K562 (cell line): ENCODE measurements at regions not wholly inside any gene's neighbourhood (a gene's known extent, or its start where the extent isn't known, plus 50 kb on each side); places are given as distances from the start of the nearest gene placed in this dataset.

ENCODE experiments used
- ATAC-seq: fragments of 200-7000 bp; cut with Tn5 transposase; 3 replicates; pipeline ENCODE4 v1.9.1; 2020; ENCODE audit warnings: moderate library complexity
- BruUV-seq: library from RNA; stranded (reverse); fragments of 400-500 nt; replicated peaks from 2 replicates; lab custom pipeline; 2021; lab: Mats Ljungman, UMichigan
- CTCF ChIA-PET: fragments of 300-600 bp; formaldehyde crosslinking; extraction: SDS; loops from one replicate; lab custom pipeline; 2021; ENCODE audit warnings: low intra/inter-chr PET ratio; lab: Yijun Ruan, JAX
- POLR2A ChIA-PET: fragments of 300-600, 350-650 bp; sonication (Branson Sonifier 250); formaldehyde crosslinking; extraction: SDS; loops from one replicate; lab custom pipeline; 2021; ENCODE audit warnings: antibody characterized with exemption, inconsistent platforms; lab: Yijun Ruan, JAX
- DNase-seq, 4 experiments: peaks; one replicate each; pipeline versions ENCODE4 v3.0.0 to v3.0.0-alpha.2; 2011 to 2018; ENCODE audit warnings: low spot score in 3 of 4, mixed read lengths in 3 of 4; ENCODE audit errors: extremely low read depth in 1 of 4
- FAIRE-seq: peaks from 2 replicates; lab custom pipeline; 2011; peaks lifted over from hg19 to GRCh38; lab: Jason Lieb, UNC
- H2AFZ ChIP-seq: 2 replicates; pipeline ENCODE4 v1.6.0; 2011; ENCODE audit warnings: low read depth, low read length, control low read depth, inconsistent platforms
- H3K27ac ChIP-seq: fragments of 200-600 bp; 3 replicates; pipeline ENCODE4 v1.8.0; 2011; ENCODE audit warnings: low read depth, mild to moderate bottlenecking, control low read depth, inconsistent platforms, low read length, moderate library complexity, mixed read lengths; ENCODE audit errors: extremely low read depth
- H3K27me3 ChIP-seq, 2 experiments: fragments of 300-600 bp in 1 of 2; 2 replicates in 1 of 2; 3 replicates in 1 of 2; pipeline versions ENCODE4 v1.6.0 to v1.8.0; 2011; ENCODE audit warnings: inconsistent platforms in 2 of 2, low read length in 2 of 2, mild to moderate bottlenecking in 1 of 2, mixed read lengths in 1 of 2, moderate library complexity in 1 of 2; ENCODE audit not compliant: control insufficient read depth in 2 of 2, insufficient read depth in 2 of 2
- H3K36me3 ChIP-seq: fragments of 300-600 bp; 3 replicates; pipeline ENCODE4 v1.8.0; 2011; ENCODE audit warnings: mild to moderate bottlenecking, low read length, inconsistent platforms; ENCODE audit not compliant: control insufficient read depth, insufficient read depth
- H3K4me1 ChIP-seq, 2 experiments: fragments of 200-600 bp in 1 of 2; replicated peaks in 1 of 2; 2 replicates in 1 of 2; 3 replicates in 1 of 2; pipeline versions ENCODE4 v1.5.1 to v1.8.0; 2011; ENCODE audit warnings: inconsistent platforms in 2 of 2, low read length in 2 of 2, mild to moderate bottlenecking in 1 of 2, mixed read lengths in 1 of 2, moderate library complexity in 1 of 2; ENCODE audit not compliant: control insufficient read depth in 2 of 2, insufficient read depth in 2 of 2
- H3K4me2 ChIP-seq: 2 replicates; pipeline ENCODE4 v1.6.1; 2011; ENCODE audit warnings: low read length, control low read depth, inconsistent platforms, mixed read lengths; ENCODE audit not compliant: insufficient read depth
- H3K4me3 ChIP-seq: fragments of 200-600 bp; sonication (generic), shearing (Covaris generic); 2 replicates; pipeline ENCODE4 v1.5.1; 2016; ENCODE audit warnings: control low read depth, inconsistent platforms
- H3K79me2 ChIP-seq: fragments of 200-600 bp; 3 replicates; pipeline ENCODE4 v1.8.0; 2011; ENCODE audit warnings: low read length, inconsistent platforms; ENCODE audit not compliant: control insufficient read depth, insufficient read depth
- H3K9ac ChIP-seq, 2 experiments: 2 replicates each; pipeline versions ENCODE4 v1.6.0 to v1.6.1; 2011; ENCODE audit warnings: low read depth in 2 of 2, low read length in 2 of 2, control low read depth in 1 of 2, inconsistent platforms in 1 of 2, mild to moderate bottlenecking in 1 of 2, mixed read lengths in 1 of 2; ENCODE audit not compliant: insufficient read depth in 1 of 2
- H3K9me1 ChIP-seq: one replicate; pipeline ENCODE4 v1.6.0; 2011; ENCODE audit warnings: inconsistent platforms, mild to moderate bottlenecking, low read length, moderate library complexity; ENCODE audit not compliant: control insufficient read depth, insufficient read depth
- H3K9me3 ChIP-seq: replicated peaks from 2 replicates; pipeline ENCODE4 v1.5.1; 2011; ENCODE audit warnings: low read depth, low read length, inconsistent platforms; ENCODE audit not compliant: control insufficient read depth, insufficient read depth
- H4K20me1 ChIP-seq: replicated peaks from 2 replicates; pipeline ENCODE4 v1.6.1; 2011; ENCODE audit warnings: low read length, inconsistent platforms, mixed read lengths; ENCODE audit not compliant: control insufficient read depth, insufficient read depth
- ARID1B ChIP-seq: fragments of 450-650 bp; IDR thresholded peaks from 2 replicates; pipeline ENCODE4 v1.6.1; 2016; ENCODE audit warnings: antibody characterized with exemption, mild to moderate bottlenecking, inconsistent platforms
- ARID2 ChIP-seq: fragments of 450-650 bp; IDR thresholded peaks from 2 replicates; pipeline ENCODE4 v1.6.1; 2017; ENCODE audit warnings: antibody characterized with exemption, mild to moderate bottlenecking
- CBX5 ChIP-seq: IDR thresholded peaks from 2 replicates; pipeline ENCODE4 v1.6.1; 2014; ENCODE audit warnings: low read depth, borderline replicate concordance
- E2F3 ChIP-seq: fragments of 250-450 bp; sonication (Bioruptor Pico); IDR thresholded peaks from 2 replicates; pipeline ENCODE4 v1.4.0; 2020; ENCODE audit warnings: mild to moderate bottlenecking
- ILK ChIP-seq: fragments of 450-650 bp; IDR thresholded peaks from 2 replicates; pipeline ENCODE4 v1.6.1; 2016; ENCODE audit warnings: missing genetic modification characterization, low read depth, mild to moderate bottlenecking, missing compliant biosample characterization, moderate library complexity, borderline replicate concordance
- LCOR ChIP-seq: sonication (generic); formaldehyde crosslinking; IDR thresholded peaks from 2 replicates; pipeline ENCODE4 v1.8.0; 2022; ENCODE audit warnings: mild to moderate bottlenecking, missing genetic modification reagents
- PHB ChIP-seq: fragments of 250-450 bp; sonication (Bioruptor Pico); IDR thresholded peaks from 2 replicates; pipeline ENCODE4 v1.5.0; 2021
- POLR2B ChIP-seq: fragments of 450-650 bp; IDR thresholded peaks from 2 replicates; pipeline ENCODE4 v1.6.1; 2018; ENCODE audit warnings: low read depth; ENCODE audit not compliant: partially characterized antibody
- PPARD ChIP-seq: fragments of 250-450 bp; sonication (Bioruptor Pico); IDR thresholded peaks from 2 replicates; pipeline ENCODE4 v1.8.0; 2022; ENCODE audit warnings: inconsistent platforms, mild to moderate bottlenecking, moderate library complexity
- RFX5 ChIP-seq: IDR thresholded peaks from 2 replicates; pipeline ENCODE4 v1.6.1; 2011; ENCODE audit warnings: low read depth, mild to moderate bottlenecking, improper control_type of control experiment, low read length
- SMAD1 ChIP-seq: fragments of 150-350 bp; IDR thresholded peaks from 2 replicates; pipeline ENCODE4 v1.6.1; 2014; ENCODE audit warnings: low read length, low read depth; ENCODE audit not compliant: partially characterized antibody
- SMC3 ChIP-seq: conservative IDR thresholded peaks from 2 replicates; pipeline ENCODE4 v1.6.1; 2011; ENCODE audit warnings: low read depth, low read length, improper control_type of control experiment; ENCODE audit not compliant: insufficient read depth
- U2AF1 ChIP-seq: fragments of 200-400 bp; formaldehyde crosslinking; optimal IDR thresholded peaks from 2 replicates; pipeline ENCODE3; 2017; ENCODE audit warnings: mild to moderate bottlenecking, low read depth, low read length, moderate library complexity
- WGBS: fragments of 100-300 bp; shearing (Covaris generic); methylation state at CpG from one replicate; pipeline ENCODE4 v1.1.6; 2016; ENCODE audit warnings: low coverage, mixed read lengths; ENCODE audit not compliant: insufficient coverage; ENCODE audit errors: missing lambda C conversion rate; 5-methylcytosine and 5-hydroxymethylcytosine counted together
- in situ Hi-C: fragments of 300-500 bp; cut with MboI; formaldehyde crosslinking; loops from 4 replicates; pipeline ENCODE4 v1.15.0; 2018; ENCODE audit warnings: inconsistent platforms, mixed read lengths
- intact Hi-C: fragments of 100-400 bp; cut with micrococcal nuclease; formaldehyde crosslinking; loops from 2 replicates; pipeline ENCODE4 v1.14.2; 2022
- TF ChIP-seq, protein P1 (sequence below): sonication (generic); formaldehyde crosslinking; IDR thresholded peaks from 2 replicates; pipeline ENCODE4 v1.8.1; 2023; ENCODE audit warnings: mild to moderate bottlenecking, missing genetic modification reagents
- TF ChIP-seq, protein P2 (sequence below): fragments of 450-650 bp; formaldehyde crosslinking; IDR thresholded peaks from 2 replicates; pipeline ENCODE4 v1.4.0; 2020; ENCODE audit warnings: mild to moderate bottlenecking, moderate library complexity

- H2AFZ ChIP-seq = no peak overlapping the region
- no peaks in the 10 kb centered on the region for H3K27me3 ChIP-seq
- CTCF ChIA-PET = no interaction called here
- H3K4me1 ChIP-seq = no peaks in the 10 kb centered on the region
- no peak overlapping the region for H3K4me2 ChIP-seq
- H3K9ac ChIP-seq = no peak overlapping the region
- intact Hi-C loops (no loop called here), in situ Hi-C loops (no loop called here)
- no TSS peak for BruUV-seq
- WGBS = 0% methylated on average over 7 of the region's 7 CpGs
- no peaks in the 10 kb centered on the region for H3K9me3 ChIP-seq
- TF ChIP-seq SMAD1 = no peak
- no peaks in the 10 kb centered on the region for H3K79me2 ChIP-seq
- no peaks in the 10 kb centered on the region for H3K9me1 ChIP-seq
- no peak for ATAC-seq
- H3K4me3 ChIP-seq = no peak overlapping the region
- H4K20me1 ChIP-seq = no peaks in the 10 kb centered on the region
- no peak for FAIRE-seq
- no peaks in the 10 kb centered on the region for H3K36me3 ChIP-seq
- DNase-seq = no peak
- H3K27ac ChIP-seq = no peak overlapping the region
- POLR2A ChIA-PET = interaction anchor here (0.6 kb wide), 1 partner anchor 91 kb away, joined by 4 read pairs; no protein-coding TSS in a partner anchor
Observed at GRCh38 chr5:111635151-111635902, 121.7 kb downstream of the NREP start.

DNA sequence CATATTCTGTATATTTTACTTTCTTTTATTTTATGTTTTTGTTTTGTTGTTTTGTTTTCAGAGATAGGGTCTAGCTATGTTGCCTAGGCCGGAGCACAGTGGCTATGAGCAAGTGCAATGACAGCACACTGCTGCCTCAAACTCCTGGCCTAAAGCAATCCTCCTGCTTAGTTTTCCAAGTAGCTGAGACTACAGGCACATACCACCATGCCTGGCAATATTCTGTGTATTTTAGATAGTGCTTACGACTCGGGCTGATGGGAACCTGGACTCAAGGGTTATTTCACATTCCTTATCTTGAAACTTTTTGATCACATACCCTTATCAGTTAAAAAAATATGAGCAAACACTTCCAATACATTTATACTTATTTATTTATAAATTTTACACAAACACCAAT, 119.0 kb upstream of the STARD4 start:
- H3K9ac ChIP-seq = no peak overlapping the region
- TF ChIP-seq, protein P1, sequence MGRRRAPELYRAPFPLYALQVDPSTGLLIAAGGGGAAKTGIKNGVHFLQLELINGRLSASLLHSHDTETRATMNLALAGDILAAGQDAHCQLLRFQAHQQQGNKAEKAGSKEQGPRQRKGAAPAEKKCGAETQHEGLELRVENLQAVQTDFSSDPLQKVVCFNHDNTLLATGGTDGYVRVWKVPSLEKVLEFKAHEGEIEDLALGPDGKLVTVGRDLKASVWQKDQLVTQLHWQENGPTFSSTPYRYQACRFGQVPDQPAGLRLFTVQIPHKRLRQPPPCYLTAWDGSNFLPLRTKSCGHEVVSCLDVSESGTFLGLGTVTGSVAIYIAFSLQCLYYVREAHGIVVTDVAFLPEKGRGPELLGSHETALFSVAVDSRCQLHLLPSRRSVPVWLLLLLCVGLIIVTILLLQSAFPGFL (CRISPR knock-in tag) = no peak
- TF ChIP-seq RFX5 (no peak), ARID1B (no peak), PHB (CRISPR knock-in tag) (no peak), SMC3 (no peak), ARID2 (no peak), U2AF1 (no peak), E2F3 (CRISPR knock-in tag) (no peak), PPARD (CRISPR knock-in tag) (no peak), ILK (no peak), POLR2B (no peak), CBX5 (no peak), LCOR (no peak)
- TF ChIP-seq, protein P2, sequence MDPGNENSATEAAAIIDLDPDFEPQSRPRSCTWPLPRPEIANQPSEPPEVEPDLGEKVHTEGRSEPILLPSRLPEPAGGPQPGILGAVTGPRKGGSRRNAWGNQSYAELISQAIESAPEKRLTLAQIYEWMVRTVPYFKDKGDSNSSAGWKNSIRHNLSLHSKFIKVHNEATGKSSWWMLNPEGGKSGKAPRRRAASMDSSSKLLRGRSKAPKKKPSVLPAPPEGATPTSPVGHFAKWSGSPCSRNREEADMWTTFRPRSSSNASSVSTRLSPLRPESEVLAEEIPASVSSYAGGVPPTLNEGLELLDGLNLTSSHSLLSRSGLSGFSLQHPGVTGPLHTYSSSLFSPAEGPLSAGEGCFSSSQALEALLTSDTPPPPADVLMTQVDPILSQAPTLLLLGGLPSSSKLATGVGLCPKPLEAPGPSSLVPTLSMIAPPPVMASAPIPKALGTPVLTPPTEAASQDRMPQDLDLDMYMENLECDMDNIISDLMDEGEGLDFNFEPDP (CRISPR knock-in tag) = no peak
- WGBS = 0% methylated on average over 3 of the region's 3 CpGs
- ATAC-seq = no peak
- no peak for DNase-seq
- H3K9me3 ChIP-seq = no peaks in the 10 kb centered on the region
- H4K20me1 ChIP-seq = no peaks in the 10 kb centered on the region
- no TSS peak for BruUV-seq
- H3K4me3 ChIP-seq = no peak overlapping the region
- H3K36me3 ChIP-seq = no peaks in the 10 kb centered on the region
- H3K4me2 ChIP-seq = no peak overlapping the region
- no peak for FAIRE-seq
- H2AFZ ChIP-seq = no peak overlapping the region
- no peak overlapping the region for H3K27ac ChIP-seq
- in situ Hi-C loops = no loop called here
- ChIA-PET POLR2A (no interaction called here), CTCF (no interaction called here)
- H3K27me3 ChIP-seq = no peaks in the 10 kb centered on the region
- no peaks in the 10 kb centered on the region for H3K9me1 ChIP-seq
- no peaks in the 10 kb centered on the region for H3K4me1 ChIP-seq
- H3K79me2 ChIP-seq = no peaks in the 10 kb centered on the region
- intact Hi-C loops = no loop called here
